ENCODE measurements at regions not wholly inside any gene's neighbourhood (a gene's known extent, or its start where the extent isn't known, plus 50 kb on each side); places are given as distances from the start of the nearest gene placed in this dataset.

- H3K36me3 Mint-ChIP-seq: no peaks in the 10 kb centered on the region
- ATAC-seq (no peak), DNase-seq (ENCODE audit: low spot score in 2 of 2) (no peak)
- H3K9me3 Mint-ChIP-seq: peaks cover 2% of the 10 kb centered on the region
- no peak overlapping the region for H3K4me3 Mint-ChIP-seq
- H3K27ac Mint-ChIP-seq: no peak overlapping the region
- H3K4me1 Mint-ChIP-seq: no peaks in the 10 kb centered on the region
Observed at GRCh38 chr11:127629200-127629599, 628.6 kb upstream of the KIRREL3 start.

- H3K9me3 Mint-ChIP-seq: peaks cover 2% of the 10 kb centered on the region
- no peaks in the 10 kb centered on the region for H3K36me3 Mint-ChIP-seq
- H3K4me1 Mint-ChIP-seq: no peaks in the 10 kb centered on the region
- DNase-seq (ENCODE audit: low spot score in 2 of 2) (no peak), ATAC-seq (no peak)
- H3K27ac Mint-ChIP-seq: no peak overlapping the region
- no peak overlapping the region for H3K4me3 Mint-ChIP-seq
Observed at GRCh38 chr11:127628458-127628785, 627.9 kb upstream of the KIRREL3 start.

GRCh38 chr11:127627629-127628457, 627.3 kb upstream of the KIRREL3 start:
- Mint-ChIP-seq H3K27ac (no peak overlapping the region), H3K36me3 (no peaks in the 10 kb centered on the region), H3K4me3 (no peak overlapping the region), H3K9me3 (peaks cover 2% of the 10 kb centered on the region), H3K4me1 (no peaks in the 10 kb centered on the region)
- DNase-seq (ENCODE audit: low spot score in 2 of 2): no peak
- ATAC-seq: no peak

GRCh38 chr11:127627204-127627603, 626.6 kb upstream of the KIRREL3 start:
- H3K4me3 Mint-ChIP-seq: no peak overlapping the region
- H3K4me1 Mint-ChIP-seq: no peaks in the 10 kb centered on the region
- no peak for DNase-seq (ENCODE audit: low spot score in 2 of 2)
- ATAC-seq: no peak
- H3K27ac Mint-ChIP-seq: no peak overlapping the region
- H3K36me3 Mint-ChIP-seq: no peaks in the 10 kb centered on the region
- peaks cover 2% of the 10 kb centered on the region for H3K9me3 Mint-ChIP-seq

GRCh38 chr11:127625402-127625801, 624.8 kb upstream of the KIRREL3 start:
- H3K4me3 Mint-ChIP-seq: no peak overlapping the region
- peaks cover 2% of the 10 kb centered on the region for H3K9me3 Mint-ChIP-seq
- no peak overlapping the region for H3K27ac Mint-ChIP-seq
- DNase-seq (ENCODE audit: low spot score in 2 of 2): no peak
- no peaks in the 10 kb centered on the region for H3K36me3 Mint-ChIP-seq
- no peaks in the 10 kb centered on the region for H3K4me1 Mint-ChIP-seq
- no peak for ATAC-seq

- Mint-ChIP-seq H3K27ac (no peak overlapping the region), H3K4me1 (no peaks in the 10 kb centered on the region), H3K4me3 (no peak overlapping the region), H3K36me3 (no peaks in the 10 kb centered on the region), H3K9me3 (peaks cover 2% of the 10 kb centered on the region)
- ATAC-seq (no peak), DNase-seq (ENCODE audit: low spot score in 2 of 2) (no peak)
Observed at GRCh38 chr11:127624306-127624856, 623.8 kb upstream of the KIRREL3 start.

- Mint-ChIP-seq H3K27ac (no peak overlapping the region), H3K4me3 (no peak overlapping the region), H3K36me3 (no peaks in the 10 kb centered on the region), H3K4me1 (no peaks in the 10 kb centered on the region), H3K9me3 (peaks cover 2% of the 10 kb centered on the region)
- DNase-seq (ENCODE audit: low spot score in 2 of 2) (no peak), ATAC-seq (no peak)
Observed at GRCh38 chr11:127622686-127623085, 622.1 kb upstream of the KIRREL3 start.

- Mint-ChIP-seq H3K27ac (no peak overlapping the region), H3K36me3 (no peaks in the 10 kb centered on the region), H3K4me1 (no peaks in the 10 kb centered on the region), H3K4me3 (no peak overlapping the region), H3K9me3 (peaks cover 2% of the 10 kb centered on the region)
- no peak for DNase-seq (ENCODE audit: low spot score in 2 of 2)
- no peak for ATAC-seq
Observed at GRCh38 chr11:127620671-127621070, 620.1 kb upstream of the KIRREL3 start.

GRCh38 chr11:127619946-127620345, 619.4 kb upstream of the KIRREL3 start:
- Mint-ChIP-seq H3K36me3 (no peaks in the 10 kb centered on the region), H3K9me3 (peaks cover 2% of the 10 kb centered on the region), H3K4me1 (no peaks in the 10 kb centered on the region)

GRCh38 chr11:127618721-127619120, 618.2 kb upstream of the KIRREL3 start:
- no peak for ATAC-seq
- no peak overlapping the region for H3K27ac Mint-ChIP-seq
- H3K9me3 Mint-ChIP-seq: peaks cover 2% of the 10 kb centered on the region
- DNase-seq (ENCODE audit: low spot score in 2 of 2): no peak
- no peaks in the 10 kb centered on the region for H3K36me3 Mint-ChIP-seq
- no peaks in the 10 kb centered on the region for H3K4me1 Mint-ChIP-seq
- H3K4me3 Mint-ChIP-seq: no peak overlapping the region

More at GRCh38 chr11:127619946-127620345, 619.4 kb upstream of the KIRREL3 start:
- Mint-ChIP-seq H3K4me3 (no peak overlapping the region), H3K27ac (no peak overlapping the region)
- ATAC-seq: no peak
- DNase-seq (ENCODE audit: low spot score in 2 of 2): no peak

- DNase-seq (ENCODE audit: low spot score in 2 of 2) (no peak), ATAC-seq (no peak)
- H3K36me3 Mint-ChIP-seq: no peaks in the 10 kb centered on the region
- no peaks in the 10 kb centered on the region for H3K4me1 Mint-ChIP-seq
- no peak overlapping the region for H3K4me3 Mint-ChIP-seq
- H3K27ac Mint-ChIP-seq: no peak overlapping the region
- H3K9me3 Mint-ChIP-seq: peaks cover 2% of the 10 kb centered on the region
Observed at GRCh38 chr11:127616158-127616557, 615.6 kb upstream of the KIRREL3 start.

GRCh38 chr11:127612607-127613006, 612.0 kb upstream of the KIRREL3 start:
- DNase-seq (ENCODE audit: low spot score in 2 of 2) (no peak), ATAC-seq (no peak)
- Mint-ChIP-seq H3K4me1 (no peaks in the 10 kb centered on the region), H3K36me3 (no peaks in the 10 kb centered on the region), H3K9me3 (no peaks in the 10 kb centered on the region), H3K4me3 (no peak overlapping the region), H3K27ac (no peak overlapping the region)

- Mint-ChIP-seq H3K4me3 (no peak overlapping the region), H3K27ac (no peak overlapping the region), H3K4me1 (no peaks in the 10 kb centered on the region), H3K36me3 (no peaks in the 10 kb centered on the region), H3K9me3 (no peaks in the 10 kb centered on the region)
- no peak for DNase-seq (ENCODE audit: low spot score in 2 of 2)
- ATAC-seq: no peak
Observed at GRCh38 chr11:127609025-127609773, 608.6 kb upstream of the KIRREL3 start.

- Mint-ChIP-seq H3K27ac (no peak overlapping the region), H3K4me3 (no peak overlapping the region), H3K9me3 (no peaks in the 10 kb centered on the region), H3K4me1 (no peaks in the 10 kb centered on the region), H3K36me3 (no peaks in the 10 kb centered on the region)
- no peak for ATAC-seq
- DNase-seq (ENCODE audit: low spot score in 2 of 2): no peak
Observed at GRCh38 chr11:127607487-127608085, 607.0 kb upstream of the KIRREL3 start.

GRCh38 chr11:127601578-127601977, 601.0 kb upstream of the KIRREL3 start:
- no peaks in the 10 kb centered on the region for H3K4me1 Mint-ChIP-seq
- no peaks in the 10 kb centered on the region for H3K9me3 Mint-ChIP-seq
- no peak for ATAC-seq
- H3K4me3 Mint-ChIP-seq: no peak overlapping the region
- H3K36me3 Mint-ChIP-seq: no peaks in the 10 kb centered on the region
- no peak overlapping the region for H3K27ac Mint-ChIP-seq
- DNase-seq (ENCODE audit: low spot score in 2 of 2): no peak
